ENCODE measurements at regions not wholly inside any gene's neighbourhood (a gene's known extent, or its start where the extent isn't known, plus 50 kb on each side); places are given as distances from the start of the nearest gene placed in this dataset.

DNA sequence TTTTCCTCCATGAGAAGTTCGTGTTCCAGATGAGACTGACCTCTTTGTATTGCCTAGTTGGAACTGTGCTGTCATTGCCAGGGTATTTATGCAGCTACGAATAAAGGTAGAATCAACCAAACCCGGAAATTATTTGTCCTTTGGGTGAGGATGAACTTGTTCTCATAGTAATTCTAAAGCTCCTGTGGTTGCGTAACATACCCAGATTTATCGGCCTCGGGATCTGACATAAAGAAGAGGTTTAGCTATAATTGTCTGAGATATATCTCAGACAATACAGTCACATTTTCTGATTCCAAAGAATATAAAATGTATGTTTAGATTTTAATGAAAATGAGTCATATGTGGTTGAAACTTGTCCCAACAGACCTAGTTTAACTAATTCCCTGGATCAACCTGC lies 628.7 kb upstream of the LINC00305 start:
- no peaks in the 10 kb centered on the region for H3K27me3 ChIP-seq
- H3K36me3 ChIP-seq: no peaks in the 10 kb centered on the region
- no peak overlapping the region for H3K27ac ChIP-seq
- H3K4me1 ChIP-seq: no peaks in the 10 kb centered on the region
- no peak for DNase-seq (ENCODE audit: low spot score)
- no peak overlapping the region for H3K4me3 ChIP-seq
- TF ChIP-seq, protein P1, sequence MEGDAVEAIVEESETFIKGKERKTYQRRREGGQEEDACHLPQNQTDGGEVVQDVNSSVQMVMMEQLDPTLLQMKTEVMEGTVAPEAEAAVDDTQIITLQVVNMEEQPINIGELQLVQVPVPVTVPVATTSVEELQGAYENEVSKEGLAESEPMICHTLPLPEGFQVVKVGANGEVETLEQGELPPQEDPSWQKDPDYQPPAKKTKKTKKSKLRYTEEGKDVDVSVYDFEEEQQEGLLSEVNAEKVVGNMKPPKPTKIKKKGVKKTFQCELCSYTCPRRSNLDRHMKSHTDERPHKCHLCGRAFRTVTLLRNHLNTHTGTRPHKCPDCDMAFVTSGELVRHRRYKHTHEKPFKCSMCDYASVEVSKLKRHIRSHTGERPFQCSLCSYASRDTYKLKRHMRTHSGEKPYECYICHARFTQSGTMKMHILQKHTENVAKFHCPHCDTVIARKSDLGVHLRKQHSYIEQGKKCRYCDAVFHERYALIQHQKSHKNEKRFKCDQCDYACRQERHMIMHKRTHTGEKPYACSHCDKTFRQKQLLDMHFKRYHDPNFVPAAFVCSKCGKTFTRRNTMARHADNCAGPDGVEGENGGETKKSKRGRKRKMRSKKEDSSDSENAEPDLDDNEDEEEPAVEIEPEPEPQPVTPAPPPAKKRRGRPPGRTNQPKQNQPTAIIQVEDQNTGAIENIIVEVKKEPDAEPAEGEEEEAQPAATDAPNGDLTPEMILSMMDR (IDR thresholded peaks at IDR 0.05): no peak
- H3K9me3 ChIP-seq: no peaks in the 10 kb centered on the region

DNA sequence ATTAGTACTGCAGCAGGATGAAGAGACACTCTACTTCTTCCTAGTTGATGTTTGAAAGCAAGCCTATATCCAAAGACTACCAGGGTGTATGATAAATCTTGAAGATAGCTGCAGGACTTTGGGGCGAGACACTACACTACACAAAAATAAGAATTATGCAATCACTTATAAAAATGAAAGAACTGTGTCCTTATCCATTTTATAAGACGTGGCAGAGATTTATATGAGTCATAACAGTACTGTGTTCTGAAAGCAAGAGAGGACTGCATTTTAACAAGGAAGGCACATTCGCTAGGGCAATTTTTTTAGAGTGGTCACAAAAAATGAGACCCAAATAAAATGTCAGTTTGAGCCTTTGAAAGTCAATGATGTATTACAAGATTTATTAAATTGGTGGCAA lies 617.0 kb upstream of the LINC00305 start:
- H3K9me3 ChIP-seq: no peaks in the 10 kb centered on the region
- DNase-seq (ENCODE audit: low spot score): no peak
- TF ChIP-seq, protein P1 (IDR thresholded peaks at IDR 0.05): no peak
- H3K4me3 ChIP-seq: no peak overlapping the region
- no peaks in the 10 kb centered on the region for H3K4me1 ChIP-seq
- H3K27ac ChIP-seq: no peak overlapping the region
- no peaks in the 10 kb centered on the region for H3K36me3 ChIP-seq
- H3K27me3 ChIP-seq: no peaks in the 10 kb centered on the region

DNA sequence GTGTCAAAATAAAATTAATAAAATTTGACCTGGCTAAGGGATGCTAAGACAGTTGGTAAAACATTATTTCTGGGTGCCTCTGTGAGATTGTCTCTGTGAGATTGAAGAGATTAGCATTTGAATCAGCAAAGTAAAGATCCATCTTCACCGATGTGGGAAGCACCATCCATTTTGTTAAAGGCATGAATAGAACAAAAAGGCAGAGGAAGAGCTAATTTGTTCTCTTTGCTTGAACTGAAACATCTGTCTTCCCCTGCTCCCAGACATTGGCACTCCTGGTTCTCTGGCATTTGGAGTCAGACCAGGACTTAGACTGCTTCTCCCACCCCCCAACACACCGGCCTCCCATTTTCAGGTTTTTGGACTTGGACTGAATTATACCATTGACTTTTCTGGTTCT lies 603.8 kb upstream of the LINC00305 start:
- Histone ChIP-seq H3K9me3 (no peaks in the 10 kb centered on the region), H3K27ac (no peak overlapping the region), H3K27me3 (no peaks in the 10 kb centered on the region), H3K4me1 (no peaks in the 10 kb centered on the region), H3K4me3 (no peak overlapping the region), H3K36me3 (no peaks in the 10 kb centered on the region)
- TF ChIP-seq, protein P1 (IDR thresholded peaks at IDR 0.05): no peak
- DNase-seq (ENCODE audit: low spot score): no peak

DNA sequence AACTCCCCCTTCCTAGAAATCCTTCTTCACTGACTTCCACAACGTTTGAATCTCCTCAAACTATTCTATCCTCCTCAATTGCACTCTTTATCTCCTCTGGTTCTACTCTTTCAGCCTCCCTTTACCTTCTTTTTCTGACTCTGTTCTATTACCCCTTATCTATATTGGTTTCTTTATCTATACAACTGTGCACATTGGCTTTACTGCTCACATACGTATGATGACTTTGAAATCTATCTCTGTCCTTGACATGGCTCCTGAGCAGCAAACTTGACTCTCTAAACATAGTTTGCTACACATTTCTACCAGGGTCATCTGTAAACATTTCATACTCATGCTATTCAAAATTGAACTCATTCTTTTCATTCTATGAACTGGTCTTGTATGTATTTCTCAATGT lies 601.0 kb upstream of the LINC00305 start:
- no peaks in the 10 kb centered on the region for H3K9me3 ChIP-seq

DNA sequence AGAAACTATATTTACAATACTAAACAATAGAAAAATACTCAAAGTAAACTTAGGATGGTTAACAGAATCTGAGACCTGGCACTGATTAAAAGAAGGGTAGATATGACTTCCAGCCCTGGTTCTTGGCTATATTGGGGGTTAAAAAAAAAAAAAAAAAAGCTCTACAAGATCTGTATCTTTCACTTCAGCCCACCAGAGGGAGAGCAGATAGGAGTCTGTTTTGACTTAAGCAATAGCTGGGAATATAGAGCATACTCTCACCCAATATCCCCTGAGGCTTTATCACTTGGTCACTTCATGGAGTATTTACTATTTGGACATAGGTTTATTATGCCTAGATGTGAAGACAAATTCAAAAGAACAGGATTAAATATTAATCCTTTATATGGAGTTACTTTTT lies 598.9 kb upstream of the LINC00305 start:
- TF ChIP-seq, protein P1 (IDR thresholded peaks at IDR 0.05): no peak
- DNase-seq (ENCODE audit: low spot score): no peak
- H3K4me3 ChIP-seq: no peak overlapping the region
- H3K9me3 ChIP-seq: no peaks in the 10 kb centered on the region
- no peaks in the 10 kb centered on the region for H3K27me3 ChIP-seq
- no peaks in the 10 kb centered on the region for H3K36me3 ChIP-seq
- H3K4me1 ChIP-seq: no peaks in the 10 kb centered on the region
- H3K27ac ChIP-seq: no peak overlapping the region

More for the DNA sequence above, 601.0 kb upstream of the LINC00305 start:
- no peaks in the 10 kb centered on the region for H3K36me3 ChIP-seq
- TF ChIP-seq, protein P1 (IDR thresholded peaks at IDR 0.05): no peak
- DNase-seq (ENCODE audit: low spot score): no peak
- H3K4me3 ChIP-seq: no peak overlapping the region
- H3K27ac ChIP-seq: no peak overlapping the region
- no peaks in the 10 kb centered on the region for H3K4me1 ChIP-seq
- no peaks in the 10 kb centered on the region for H3K27me3 ChIP-seq

DNA sequence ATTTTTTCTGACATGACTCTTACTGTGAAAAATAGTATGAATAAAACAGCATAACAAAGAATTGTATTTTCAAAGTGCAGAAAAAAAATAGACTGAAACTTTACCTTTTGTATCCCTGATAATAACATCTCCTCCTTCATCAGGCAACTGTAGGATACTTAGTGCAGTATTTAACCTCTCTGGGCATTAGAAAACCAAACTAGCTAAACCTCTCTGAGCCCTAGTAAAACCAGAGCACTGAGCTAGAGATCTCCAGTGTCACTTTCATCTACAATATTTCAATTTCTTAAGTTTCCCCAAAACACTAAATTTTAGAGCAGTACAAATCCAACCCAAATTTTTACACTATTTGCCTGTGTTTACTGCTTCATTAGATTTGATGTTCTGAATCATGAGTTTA lies 594.0 kb upstream of the LINC00305 start:
- TF ChIP-seq, protein P1 (IDR thresholded peaks at IDR 0.05): no peak
- no peak overlapping the region for H3K27ac ChIP-seq

More for the DNA sequence above, 594.0 kb upstream of the LINC00305 start:
- Histone ChIP-seq H3K36me3 (no peaks in the 10 kb centered on the region), H3K9me3 (no peaks in the 10 kb centered on the region), H3K4me3 (no peak overlapping the region), H3K27me3 (no peaks in the 10 kb centered on the region), H3K4me1 (no peaks in the 10 kb centered on the region)
- DNase-seq (ENCODE audit: low spot score): no peak

Data from right atrium auricular region (tissue), 2 donors.